IMR-90 (cell line): ENCODE measurements at regions not wholly inside any gene's neighbourhood (a gene's known extent, or its start where the extent isn't known, plus 50 kb on each side); places are given as distances from the start of the nearest gene placed in this dataset.

ENCODE experiments used
- ATAC-seq: fragments of 200-7000 bp; cut with Tn5 transposase; 2 replicates; pipeline ENCODE4 v1.9.1; 2020; ENCODE audit warnings: low read depth, mild to moderate bottlenecking, moderate library complexity
- BruUV-seq: library from RNA; stranded (reverse); fragments of 400-500 nt; replicated peaks from 2 replicates; lab custom pipeline; 2021; lab: Mats Ljungman, UMichigan
- CTCF ChIA-PET: fragments of 300-600 bp; formaldehyde crosslinking; extraction: SDS; loops from one replicate; lab custom pipeline; 2021; ENCODE audit warnings: antibody characterized with exemption; lab: Yijun Ruan, JAX
- POLR2A ChIA-PET: fragments of 300-600 bp; sonication (Branson Sonifier 250); formaldehyde crosslinking; loops from one replicate; lab custom pipeline; 2022; ENCODE audit warnings: antibody characterized with exemption; ENCODE audit not compliant: unreplicated experiment; lab: Charles Lee
- DNase-seq: peaks from one replicate; pipeline ENCODE4 v3.0.0; 2013
- H2AFZ ChIP-seq: replicated peaks from 2 replicates; pipeline ENCODE3; 2013; ENCODE audit warnings: low read length, mild to moderate bottlenecking; ENCODE audit not compliant: poor library complexity
- H2AK5ac ChIP-seq: 2 replicates; pipeline ENCODE4 v1.6.1; 2013; ENCODE audit warnings: low read depth, low read length, inconsistent platforms
- H2AK9ac ChIP-seq: replicated peaks from 2 replicates; pipeline ENCODE3; 2013; ENCODE audit warnings: mild to moderate bottlenecking, low read depth, low read length, moderate library complexity; ENCODE audit not compliant: poor library complexity
- H2BK120ac ChIP-seq: 2 replicates; pipeline ENCODE4 v1.6.1; 2013; ENCODE audit warnings: low read depth, low read length, inconsistent platforms
- H2BK15ac ChIP-seq: 3 replicates; pipeline ENCODE4 v1.6.1; 2013; ENCODE audit warnings: low read depth, low read length, inconsistent platforms
- H2BK20ac ChIP-seq: 2 replicates; pipeline ENCODE4 v1.6.1; 2013; ENCODE audit warnings: low read depth, mild to moderate bottlenecking, inconsistent platforms, low read length, moderate library complexity
- H2BK5ac ChIP-seq: 2 replicates; pipeline ENCODE4 v1.6.1; 2013; ENCODE audit warnings: mild to moderate bottlenecking, low read depth, low read length, inconsistent platforms; ENCODE audit not compliant: poor library complexity, severe bottlenecking
- H3K14ac ChIP-seq: replicated peaks from 2 replicates; pipeline ENCODE4 v1.6.1; 2013; ENCODE audit warnings: low read depth, low read length, inconsistent platforms
- H3K18ac ChIP-seq: 2 replicates; pipeline ENCODE4 v1.6.1; 2013; ENCODE audit warnings: low read depth, low read length, control low read depth
- H3K23ac ChIP-seq: 2 replicates; pipeline ENCODE4 v1.6.1; 2013; ENCODE audit warnings: low read depth, low read length, inconsistent platforms
- H3K27ac ChIP-seq: 2 replicates; pipeline ENCODE4 v1.5.1; 2013; ENCODE audit warnings: mild to moderate bottlenecking, control low read depth, low read length; ENCODE audit not compliant: insufficient read depth
- H3K27me3 ChIP-seq: 2 replicates; pipeline ENCODE4 v1.6.1; 2013; ENCODE audit warnings: low read length; ENCODE audit not compliant: control insufficient read depth, insufficient read depth
- H3K36me3 ChIP-seq: 2 replicates; pipeline ENCODE4 v1.6.1; 2013; ENCODE audit warnings: low read length, mixed read lengths; ENCODE audit not compliant: control insufficient read depth, insufficient read depth
- H3K4ac ChIP-seq: 2 replicates; pipeline ENCODE4 v1.6.1; 2013; ENCODE audit warnings: low read depth, low read length, inconsistent platforms
- H3K4me1 ChIP-seq: 2 replicates; pipeline ENCODE4 v1.6.1; 2013; ENCODE audit warnings: low read length, mixed read lengths; ENCODE audit not compliant: control insufficient read depth, insufficient read depth
- H3K4me2 ChIP-seq: 2 replicates; pipeline ENCODE4 v1.6.1; 2013; ENCODE audit warnings: low read depth, mild to moderate bottlenecking, control low read depth, low read length, moderate library complexity
- H3K4me3 ChIP-seq: 2 replicates; pipeline ENCODE4 v1.5.1; 2013; ENCODE audit warnings: low read depth, mild to moderate bottlenecking, control low read depth, low read length, moderate library complexity; ENCODE audit not compliant: insufficient read depth
- H3K56ac ChIP-seq: 2 replicates; pipeline ENCODE4 v1.6.1; 2013; ENCODE audit warnings: low read length, inconsistent platforms; ENCODE audit not compliant: insufficient read depth; ENCODE audit errors: extremely low read depth
- H3K79me1 ChIP-seq, 2 experiments: 2 replicates each; pipeline ENCODE4 v1.6.1; 2013; ENCODE audit warnings: low read length in 2 of 2, inconsistent platforms in 1 of 2, low read depth in 1 of 2
- H3K9ac ChIP-seq: 2 replicates; pipeline ENCODE4 v1.6.1; 2013; ENCODE audit warnings: low read depth, low read length, control low read depth
- H3K9me1 ChIP-seq: 2 replicates; pipeline ENCODE4 v1.6.1; 2013; ENCODE audit warnings: low read length, inconsistent platforms; ENCODE audit not compliant: insufficient read depth
- H3K9me3 ChIP-seq: 2 replicates; pipeline ENCODE4 v1.6.1; 2013; ENCODE audit warnings: low read length; ENCODE audit not compliant: control insufficient read depth, insufficient read depth
- H4K20me1 ChIP-seq: 2 replicates; pipeline ENCODE4 v1.6.1; 2013; ENCODE audit warnings: low read length, inconsistent platforms; ENCODE audit not compliant: insufficient read depth
- H4K5ac ChIP-seq: 2 replicates; pipeline ENCODE4 v1.6.1; 2013; ENCODE audit warnings: mild to moderate bottlenecking, low read depth, low read length, control low read depth
- H4K8ac ChIP-seq, 2 experiments: 2 replicates each; pipeline ENCODE4 v1.6.1; 2013; ENCODE audit warnings: low read depth in 2 of 2, low read length in 2 of 2, control low read depth in 1 of 2, inconsistent platforms in 1 of 2
- H4K91ac ChIP-seq: 2 replicates; pipeline ENCODE4 v1.6.1; 2013; ENCODE audit warnings: low read depth, low read length, inconsistent platforms; ENCODE audit not compliant: insufficient read depth
- BHLHE40 ChIP-seq: fragments of 150-350 bp; IDR thresholded peaks from 2 replicates; pipeline ENCODE4 v1.6.1; 2016; ENCODE audit warnings: mild to moderate bottlenecking, low read depth, low read length
- CEBPB ChIP-seq: IDR thresholded peaks from 2 replicates; pipeline ENCODE4 v1.6.1; 2012; ENCODE audit warnings: low read depth, low read length, improper control_type of control experiment
- ELK1 ChIP-seq: fragments of 150-350 bp; IDR thresholded peaks from 2 replicates; pipeline ENCODE4 v1.6.1; 2016; ENCODE audit warnings: low read depth, mild to moderate bottlenecking, low read length, moderate library complexity, borderline replicate concordance
- MAFK ChIP-seq: IDR thresholded peaks from 2 replicates; pipeline ENCODE4 v1.6.1; 2012; ENCODE audit warnings: low read depth, low read length, improper control_type of control experiment
- MAZ ChIP-seq: IDR thresholded peaks from 2 replicates; pipeline ENCODE4 v1.6.1; 2012; ENCODE audit warnings: low read depth, mild to moderate bottlenecking, low read length, improper control_type of control experiment, moderate library complexity, borderline replicate concordance
- RAD21 ChIP-seq: IDR thresholded peaks from 2 replicates; pipeline ENCODE4 v1.6.1; 2012; ENCODE audit warnings: low read length, improper control_type of control experiment
- SMC3 ChIP-seq: fragments of 150-350 bp; IDR thresholded peaks from 2 replicates; pipeline ENCODE4 v1.6.1; 2016; ENCODE audit warnings: low read depth, mild to moderate bottlenecking, antibody characterized with exemption, low read length, moderate library complexity
- WGBS, 2 experiments: methylation state at CpG; one replicate each; pipeline versions ENCODE4 v1.1.5 to v1.1.7; 2013; ENCODE audit warnings: missing lambda C conversion rate in 2 of 2; ENCODE audit not compliant: insufficient read length in 1 of 2; ENCODE audit errors: extremely low coverage in 2 of 2; 5-methylcytosine and 5-hydroxymethylcytosine counted together
- dilution Hi-C: fragments of 300-500 bp; cut with HindIII; formaldehyde crosslinking; loops from one replicate; pipeline ENCODE4 v1.14.3; 2018; ENCODE audit warnings: low sequenced_read_pairs; ENCODE audit not compliant: unreplicated experiment
- in situ Hi-C: fragments of 300-500 bp; cut with MboI; formaldehyde crosslinking; loops from 3 replicates; pipeline ENCODE4 v1.14.3; 2019; ENCODE audit warnings: low sequenced_read_pairs, inconsistent platforms, mixed read lengths
- intact Hi-C: fragments of 100-400 bp; cut with micrococcal nuclease; formaldehyde crosslinking; loops from 2 replicates; pipeline ENCODE4 v1.10.0; 2022
- TF ChIP-seq, protein P1 (sequence below): conservative IDR thresholded peaks from 2 replicates; pipeline ENCODE4 v1.5.1; 2012; ENCODE audit warnings: mild to moderate bottlenecking, low read depth, low read length, improper control_type of control experiment

- no CpG with 5 or more reads among the region's 3 CpGs for WGBS, 2 experiments
- CTCF ChIA-PET = no interaction called here
- dilution Hi-C loops = no loop called here
These were observed 458.5 kb downstream of the TLR4 start for GRCh38 chr9:118162716-118163115.

More at GRCh38 chr9:118162716-118163115, 458.5 kb downstream of the TLR4 start:
- no peak for TF ChIP-seq ELK1
- no peak for TF ChIP-seq BHLHE40
- TF ChIP-seq MAZ = no peak
- TF ChIP-seq, protein P1, sequence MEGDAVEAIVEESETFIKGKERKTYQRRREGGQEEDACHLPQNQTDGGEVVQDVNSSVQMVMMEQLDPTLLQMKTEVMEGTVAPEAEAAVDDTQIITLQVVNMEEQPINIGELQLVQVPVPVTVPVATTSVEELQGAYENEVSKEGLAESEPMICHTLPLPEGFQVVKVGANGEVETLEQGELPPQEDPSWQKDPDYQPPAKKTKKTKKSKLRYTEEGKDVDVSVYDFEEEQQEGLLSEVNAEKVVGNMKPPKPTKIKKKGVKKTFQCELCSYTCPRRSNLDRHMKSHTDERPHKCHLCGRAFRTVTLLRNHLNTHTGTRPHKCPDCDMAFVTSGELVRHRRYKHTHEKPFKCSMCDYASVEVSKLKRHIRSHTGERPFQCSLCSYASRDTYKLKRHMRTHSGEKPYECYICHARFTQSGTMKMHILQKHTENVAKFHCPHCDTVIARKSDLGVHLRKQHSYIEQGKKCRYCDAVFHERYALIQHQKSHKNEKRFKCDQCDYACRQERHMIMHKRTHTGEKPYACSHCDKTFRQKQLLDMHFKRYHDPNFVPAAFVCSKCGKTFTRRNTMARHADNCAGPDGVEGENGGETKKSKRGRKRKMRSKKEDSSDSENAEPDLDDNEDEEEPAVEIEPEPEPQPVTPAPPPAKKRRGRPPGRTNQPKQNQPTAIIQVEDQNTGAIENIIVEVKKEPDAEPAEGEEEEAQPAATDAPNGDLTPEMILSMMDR = no peak
- TF ChIP-seq CEBPB = no peak
- TF ChIP-seq RAD21 = no peak
- TF ChIP-seq MAFK = no peak
- TF ChIP-seq SMC3 = no peak
- Histone ChIP-seq H3K4me1 (no peaks in the 10 kb centered on the region), H3K9ac (no peak overlapping the region), H3K27me3 (no peaks in the 10 kb centered on the region), H2AK9ac (no peak overlapping the region), H3K4me2 (no peak overlapping the region), H2AK5ac (no peak overlapping the region), H2BK15ac (no peak overlapping the region), H2BK20ac (no peak overlapping the region), H3K9me1 (no peaks in the 10 kb centered on the region), H4K8ac (no peak overlapping the region), H3K18ac (no peak overlapping the region), H2AFZ (no peak overlapping the region), H3K36me3 (no peaks in the 10 kb centered on the region), H3K4me3 (no peak overlapping the region), H4K91ac (no peak overlapping the region), H3K56ac (no peak overlapping the region), H3K9me3 (peaks cover 2% of the 10 kb centered on the region), H3K27ac (no peak overlapping the region), H3K23ac (no peak overlapping the region), H4K20me1 (no peaks in the 10 kb centered on the region), H3K4ac (no peak overlapping the region), H2BK5ac (no peak overlapping the region), H3K79me1 (no peaks in the 10 kb centered on the region), H4K5ac (no peak overlapping the region), H2BK120ac (no peak overlapping the region), H3K14ac (no peak overlapping the region)
- no TSS peak for BruUV-seq
- ATAC-seq (no peak), DNase-seq (no peak)
- POLR2A ChIA-PET = no interaction called here
- intact Hi-C loops (no loop called here), in situ Hi-C loops (no loop called here)
